ENCODE measurements at regions not wholly inside any gene's neighbourhood (a gene's known extent, or its start where the extent isn't known, plus 50 kb on each side); places are given as distances from the start of the nearest gene placed in this dataset.

DNA sequence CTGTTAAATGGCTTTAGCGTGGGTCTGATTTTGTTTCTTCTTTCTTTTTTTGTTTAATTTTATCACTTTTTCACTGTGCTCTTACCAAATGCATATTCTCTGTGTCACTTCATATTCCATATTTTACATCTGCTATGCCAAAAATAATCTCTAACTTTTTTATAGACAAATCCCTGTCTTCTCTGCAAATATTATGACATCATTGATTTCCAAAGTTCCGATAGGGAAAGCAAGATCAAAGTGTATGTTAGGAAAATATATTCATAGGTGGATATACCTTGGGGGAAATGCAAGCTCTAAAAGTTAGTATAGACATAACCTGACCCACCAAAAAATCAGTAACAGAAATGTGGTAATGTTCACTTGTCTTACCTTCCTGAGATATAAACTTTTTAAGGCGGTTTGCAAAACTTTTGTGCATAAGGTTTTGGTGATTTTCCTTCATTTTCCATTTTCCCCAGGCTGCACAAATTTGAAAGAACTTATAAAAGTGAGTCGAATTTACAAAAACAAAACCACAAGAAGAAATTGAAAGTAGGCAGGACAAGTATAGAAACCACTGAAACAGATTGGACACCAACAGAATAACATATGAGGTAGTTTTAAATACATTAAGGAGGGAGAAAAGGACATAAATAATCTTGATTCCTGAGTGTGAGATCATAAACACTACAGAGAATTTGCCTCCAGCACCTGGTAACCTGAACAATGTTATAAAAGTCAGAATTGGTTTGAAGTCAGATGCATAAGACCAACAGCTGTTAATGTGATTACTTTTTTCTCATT is 63.1 kb upstream of the TFEC start:
- no peak for DNase-seq (ENCODE audit: low spot score in 2 of 2)
- intact Hi-C loops (cut with DNase I): loop anchor here (10.0 kb wide), 1 partner anchor 929 kb away; no protein-coding TSS in a partner anchor
- Histone ChIP-seq H3K27me3 (no peaks in the 10 kb centered on the region), H3K4me1 (no peaks in the 10 kb centered on the region), H3K9me3 (no peaks in the 10 kb centered on the region), H3K36me3 (no peaks in the 10 kb centered on the region), H3K4me3 (no peak overlapping the region), H3K27ac (no peak overlapping the region)
- TF ChIP-seq, protein P1, sequence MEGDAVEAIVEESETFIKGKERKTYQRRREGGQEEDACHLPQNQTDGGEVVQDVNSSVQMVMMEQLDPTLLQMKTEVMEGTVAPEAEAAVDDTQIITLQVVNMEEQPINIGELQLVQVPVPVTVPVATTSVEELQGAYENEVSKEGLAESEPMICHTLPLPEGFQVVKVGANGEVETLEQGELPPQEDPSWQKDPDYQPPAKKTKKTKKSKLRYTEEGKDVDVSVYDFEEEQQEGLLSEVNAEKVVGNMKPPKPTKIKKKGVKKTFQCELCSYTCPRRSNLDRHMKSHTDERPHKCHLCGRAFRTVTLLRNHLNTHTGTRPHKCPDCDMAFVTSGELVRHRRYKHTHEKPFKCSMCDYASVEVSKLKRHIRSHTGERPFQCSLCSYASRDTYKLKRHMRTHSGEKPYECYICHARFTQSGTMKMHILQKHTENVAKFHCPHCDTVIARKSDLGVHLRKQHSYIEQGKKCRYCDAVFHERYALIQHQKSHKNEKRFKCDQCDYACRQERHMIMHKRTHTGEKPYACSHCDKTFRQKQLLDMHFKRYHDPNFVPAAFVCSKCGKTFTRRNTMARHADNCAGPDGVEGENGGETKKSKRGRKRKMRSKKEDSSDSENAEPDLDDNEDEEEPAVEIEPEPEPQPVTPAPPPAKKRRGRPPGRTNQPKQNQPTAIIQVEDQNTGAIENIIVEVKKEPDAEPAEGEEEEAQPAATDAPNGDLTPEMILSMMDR (IDR thresholded peaks at IDR 0.05): no peak

- no peak for DNase-seq (ENCODE audit: low spot score in 2 of 2)
- no peak overlapping the region for H3K4me3 ChIP-seq
- H3K4me1 ChIP-seq: no peaks in the 10 kb centered on the region
- TF ChIP-seq, protein P1 (IDR thresholded peaks at IDR 0.05): no peak
- no peaks in the 10 kb centered on the region for H3K36me3 ChIP-seq
- H3K27me3 ChIP-seq: no peaks in the 10 kb centered on the region
- intact Hi-C loops (cut with DNase I): loop anchor here (10.0 kb wide), 1 partner anchor 931 kb away; no protein-coding TSS in a partner anchor
- no peak overlapping the region for H3K27ac ChIP-seq
- H3K9me3 ChIP-seq: no peaks in the 10 kb centered on the region
Observed at GRCh38 chr7:116095396-116095795, 64.8 kb upstream of the TFEC start.

- Histone ChIP-seq H3K36me3 (no peaks in the 10 kb centered on the region), H3K4me1 (no peaks in the 10 kb centered on the region), H3K4me3 (no peak overlapping the region), H3K27ac (no peak overlapping the region), H3K9me3 (no peaks in the 10 kb centered on the region), H3K27me3 (no peaks in the 10 kb centered on the region)
- TF ChIP-seq, protein P1 (IDR thresholded peaks at IDR 0.05): no peak
- intact Hi-C loops (cut with DNase I): loop anchor here (10.0 kb wide), 1 partner anchor 933 kb away; no protein-coding TSS in a partner anchor
- no peak for DNase-seq (ENCODE audit: low spot score in 2 of 2)
Observed at GRCh38 chr7:116097365-116098009, 66.9 kb upstream of the TFEC start.

GRCh38 chr7:116098175-116098574 is 67.6 kb upstream of the TFEC start:
- Histone ChIP-seq H3K27me3 (no peaks in the 10 kb centered on the region), H3K4me1 (no peaks in the 10 kb centered on the region), H3K4me3 (no peak overlapping the region), H3K36me3 (no peaks in the 10 kb centered on the region), H3K9me3 (no peaks in the 10 kb centered on the region), H3K27ac (no peak overlapping the region)
- no peak for DNase-seq (ENCODE audit: low spot score in 2 of 2)
- intact Hi-C loops (cut with DNase I): loop anchor here (10.0 kb wide), 1 partner anchor 933 kb away; no protein-coding TSS in a partner anchor
- TF ChIP-seq, protein P1 (IDR thresholded peaks at IDR 0.05): no peak

DNA sequence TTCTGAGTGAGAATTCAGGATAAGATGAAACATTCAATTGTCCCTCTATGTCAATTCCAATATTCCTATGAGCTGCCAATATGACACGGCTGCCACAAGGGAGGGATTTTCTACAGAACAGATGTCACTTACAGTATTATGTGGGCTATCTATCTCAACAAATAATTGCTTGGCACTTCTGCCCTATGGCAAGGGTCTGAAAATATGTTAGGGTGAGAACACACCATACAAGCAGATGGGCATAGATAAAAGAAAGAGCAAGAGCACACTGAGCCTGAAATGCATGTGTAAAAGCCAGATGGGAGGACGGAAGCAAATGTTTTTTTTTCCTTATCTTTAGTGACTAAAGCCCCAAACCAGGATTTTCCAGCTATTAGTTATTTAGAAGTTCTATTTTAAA is 70.1 kb upstream of the TFEC start:
- H3K9me3 ChIP-seq: no peaks in the 10 kb centered on the region
- H3K4me3 ChIP-seq: no peak overlapping the region
- H3K27ac ChIP-seq: no peak overlapping the region
- H3K4me1 ChIP-seq: no peaks in the 10 kb centered on the region
- H3K36me3 ChIP-seq: no peaks in the 10 kb centered on the region
- DNase-seq (ENCODE audit: low spot score in 2 of 2): no peak
- no peaks in the 10 kb centered on the region for H3K27me3 ChIP-seq
- intact Hi-C loops (cut with DNase I): no loop called here
- TF ChIP-seq, protein P1 (IDR thresholded peaks at IDR 0.05): no peak

Data from ascending aorta (tissue), 2 donors.